DND-41 (cell line): ENCODE measurements at regions not wholly inside any gene's neighbourhood (a gene's known extent, or its start where the extent isn't known, plus 50 kb on each side); places are given as distances from the start of the nearest gene placed in this dataset.

ENCODE experiments used
- ATAC-seq: fragments of 200-7000 bp; cut with Tn5 transposase; 3 replicates; pipeline ENCODE4 v1.9.1; 2021; ENCODE audit warnings: low read depth; ENCODE audit not compliant: insufficient read depth
- DNase-seq: peaks from one replicate; pipeline ENCODE4 v3.0.0-alpha.2; 2020
- H2AFZ ChIP-seq: 2 replicates; pipeline ENCODE4 v1.6.0; 2012; ENCODE audit warnings: low read depth, low read length
- H3K27ac ChIP-seq: 2 replicates; pipeline ENCODE4 v1.5.1; 2012; ENCODE audit warnings: low read length, inconsistent platforms
- H3K27me3 ChIP-seq: fragments of 200-600 bp; sonication (generic); 2 replicates; pipeline ENCODE4 v1.6.0; 2012; ENCODE audit warnings: low read length, mild to moderate bottlenecking, inconsistent platforms; ENCODE audit not compliant: insufficient read depth, poor library complexity
- H3K36me3 ChIP-seq: 2 replicates; pipeline ENCODE4 v1.5.1; 2012; ENCODE audit warnings: low read length, inconsistent platforms; ENCODE audit not compliant: insufficient read depth
- H3K4me1 ChIP-seq: 2 replicates; pipeline ENCODE4 v1.5.1; 2012; ENCODE audit warnings: mild to moderate bottlenecking, low read length; ENCODE audit not compliant: insufficient read depth
- H3K4me2 ChIP-seq: 2 replicates; pipeline ENCODE4 v1.6.0; 2012; ENCODE audit warnings: mild to moderate bottlenecking, moderate library complexity, low read length, inconsistent platforms; ENCODE audit not compliant: insufficient read depth
- H3K4me3 ChIP-seq, 2 experiments: fragments of 200-600 bp in 1 of 2; shearing (Covaris generic) in 1 of 2; 2 replicates each; pipeline ENCODE4 v1.5.1; 2012 to 2016; ENCODE audit warnings: inconsistent platforms in 2 of 2, low read length in 2 of 2, mild to moderate bottlenecking in 2 of 2, low read depth in 1 of 2, moderate library complexity in 1 of 2
- H3K79me2 ChIP-seq: 2 replicates; pipeline ENCODE4 v1.6.0; 2012; ENCODE audit warnings: low read length, inconsistent platforms; ENCODE audit not compliant: insufficient read depth
- H3K9ac ChIP-seq: 2 replicates; pipeline ENCODE4 v1.6.0; 2012; ENCODE audit warnings: low read depth, mild to moderate bottlenecking, inconsistent platforms, low read length, moderate library complexity
- H3K9me3 ChIP-seq: 2 replicates; pipeline ENCODE4 v1.5.1; 2012; ENCODE audit warnings: low read length, moderate library complexity, mild to moderate bottlenecking, inconsistent platforms; ENCODE audit not compliant: insufficient read depth, severe bottlenecking
- H4K20me1 ChIP-seq: 2 replicates; pipeline ENCODE4 v1.6.0; 2012; ENCODE audit warnings: low read length; ENCODE audit not compliant: insufficient read depth
- CTCF ChIP-seq: IDR thresholded peaks from 2 replicates; pipeline ENCODE4 v1.5.1; 2012; ENCODE audit warnings: borderline replicate concordance, low read length, moderate library complexity, mild to moderate bottlenecking; ENCODE audit not compliant: poor library complexity, severe bottlenecking; ENCODE audit errors: extremely low read depth
- EZH2 ChIP-seq: IDR thresholded peaks from 3 replicates; pipeline ENCODE4 v1.6.1; 2012; ENCODE audit warnings: borderline replicate concordance, low read depth, mild to moderate bottlenecking, moderate library complexity, low read length, inconsistent platforms; ENCODE audit not compliant: severe bottlenecking

- H3K79me2 ChIP-seq = no peaks in the 10 kb centered on the region
- no peaks in the 10 kb centered on the region for H3K27me3 ChIP-seq
- H3K4me1 ChIP-seq = no peaks in the 10 kb centered on the region
- H3K4me2 ChIP-seq = no peak overlapping the region
- ATAC-seq = no peak
- H3K9me3 ChIP-seq = no peaks in the 10 kb centered on the region
- no peaks in the 10 kb centered on the region for H3K36me3 ChIP-seq
- DNase-seq = no peak
- no peak overlapping the region for H3K4me3 ChIP-seq
- no peak overlapping the region for H3K9ac ChIP-seq
- TF ChIP-seq CTCF = no peak
- no peak for TF ChIP-seq EZH2
- H2AFZ ChIP-seq = no peak overlapping the region
- H4K20me1 ChIP-seq = no peaks in the 10 kb centered on the region
- no peak overlapping the region for H3K27ac ChIP-seq
Measured at GRCh38 chr11:98674390-98674789, 346.4 kb upstream of the CNTN5 start.

- Histone ChIP-seq H3K79me2 (no peaks in the 10 kb centered on the region), H3K4me2 (no peak overlapping the region), H3K27me3 (no peaks in the 10 kb centered on the region), H3K4me3 (no peak overlapping the region), H3K9me3 (no peaks in the 10 kb centered on the region), H2AFZ (no peak overlapping the region), H4K20me1 (no peaks in the 10 kb centered on the region), H3K4me1 (no peaks in the 10 kb centered on the region), H3K36me3 (no peaks in the 10 kb centered on the region), H3K27ac (no peak overlapping the region), H3K9ac (no peak overlapping the region)
- TF ChIP-seq CTCF = no peak
- DNase-seq (no peak), ATAC-seq (no peak)
Measured at GRCh38 chr11:98679673-98680072, 341.1 kb upstream of the CNTN5 start.

- DNase-seq (no peak), ATAC-seq (no peak)
- H3K4me3 ChIP-seq = no peak overlapping the region
- H3K27me3 ChIP-seq = no peaks in the 10 kb centered on the region
- no peak overlapping the region for H3K4me2 ChIP-seq
- TF ChIP-seq EZH2 = no peak
- TF ChIP-seq CTCF = no peak
- H3K36me3 ChIP-seq = no peaks in the 10 kb centered on the region
- H3K79me2 ChIP-seq = no peaks in the 10 kb centered on the region
- no peak overlapping the region for H3K27ac ChIP-seq
- H4K20me1 ChIP-seq = no peaks in the 10 kb centered on the region
- H3K9me3 ChIP-seq = no peaks in the 10 kb centered on the region
- no peak overlapping the region for H3K9ac ChIP-seq
- no peaks in the 10 kb centered on the region for H3K4me1 ChIP-seq
- H2AFZ ChIP-seq = no peak overlapping the region
Measured at GRCh38 chr11:98701541-98701940, 319.2 kb upstream of the CNTN5 start.

- Histone ChIP-seq H3K79me2 (no peaks in the 10 kb centered on the region), H3K4me3 (no peak overlapping the region), H2AFZ (no peak overlapping the region), H3K9ac (no peak overlapping the region), H3K4me1 (no peaks in the 10 kb centered on the region), H3K27me3 (no peaks in the 10 kb centered on the region), H4K20me1 (no peaks in the 10 kb centered on the region), H3K9me3 (no peaks in the 10 kb centered on the region), H3K36me3 (no peaks in the 10 kb centered on the region), H3K27ac (no peak overlapping the region), H3K4me2 (no peak overlapping the region)
- DNase-seq (no peak), ATAC-seq (no peak)
- no peak for TF ChIP-seq CTCF
- TF ChIP-seq EZH2 = no peak
Measured at GRCh38 chr11:98703779-98704556, 316.8 kb upstream of the CNTN5 start.
